GM18505 (cell line): ENCODE measurements at regions not wholly inside any gene's neighbourhood (a gene's known extent, or its start where the extent isn't known, plus 50 kb on each side); places are given as distances from the start of the nearest gene placed in this dataset.

Experiments used
- ATAC-seq: cut with Tn5 transposase; IDR thresholded peaks from one replicate; pipeline ENCODE4 v1.9.1; 2021; ENCODE audit not compliant: unreplicated experiment
- POLR2A ChIP-seq: IDR thresholded peaks from 4 replicates; pipeline ENCODE4 v1.6.1; 2011; ENCODE audit warnings: borderline replicate concordance; ENCODE audit not compliant: insufficient read depth, insufficient read length; ENCODE audit errors: extremely low read depth

- TF ChIP-seq POLR2A = no peak
- ATAC-seq = no peak
These were observed 867.8 kb upstream of the CELF2 start for GRCh38 chr10:10149899-10150298.

DNA sequence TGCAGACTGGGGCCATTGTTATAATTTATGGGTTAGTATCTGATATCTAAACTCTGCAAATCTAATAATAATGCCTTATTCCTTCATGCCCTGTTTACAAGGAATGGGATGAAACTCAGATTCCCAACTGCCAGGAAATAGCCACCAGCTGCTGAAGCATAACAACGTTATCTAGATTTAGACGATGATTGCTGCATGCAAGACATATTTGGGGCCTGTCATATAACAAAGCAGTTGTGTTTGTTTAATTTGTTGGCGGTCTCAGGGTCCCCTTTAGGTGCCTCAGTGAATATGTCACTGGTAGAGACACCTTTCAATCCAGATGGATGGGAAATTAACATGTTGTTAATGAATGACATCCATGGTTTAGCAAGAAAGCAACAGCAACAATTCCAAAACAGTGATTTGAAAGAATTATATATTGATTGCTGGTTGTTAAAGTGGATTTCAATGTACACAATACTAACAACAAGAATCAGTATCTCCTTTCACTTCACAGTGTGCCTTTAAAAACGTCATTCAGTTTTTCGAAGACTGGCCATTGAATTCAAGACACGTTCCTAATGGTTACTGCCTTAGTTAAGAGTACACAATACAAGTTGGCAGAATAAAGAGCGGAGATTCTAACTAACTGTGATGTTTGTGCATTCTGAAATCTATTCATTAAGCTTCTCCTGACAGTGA lies 860.6 kb upstream of the CELF2 start:
- TF ChIP-seq POLR2A = no peak
- ATAC-seq = no peak

DNA sequence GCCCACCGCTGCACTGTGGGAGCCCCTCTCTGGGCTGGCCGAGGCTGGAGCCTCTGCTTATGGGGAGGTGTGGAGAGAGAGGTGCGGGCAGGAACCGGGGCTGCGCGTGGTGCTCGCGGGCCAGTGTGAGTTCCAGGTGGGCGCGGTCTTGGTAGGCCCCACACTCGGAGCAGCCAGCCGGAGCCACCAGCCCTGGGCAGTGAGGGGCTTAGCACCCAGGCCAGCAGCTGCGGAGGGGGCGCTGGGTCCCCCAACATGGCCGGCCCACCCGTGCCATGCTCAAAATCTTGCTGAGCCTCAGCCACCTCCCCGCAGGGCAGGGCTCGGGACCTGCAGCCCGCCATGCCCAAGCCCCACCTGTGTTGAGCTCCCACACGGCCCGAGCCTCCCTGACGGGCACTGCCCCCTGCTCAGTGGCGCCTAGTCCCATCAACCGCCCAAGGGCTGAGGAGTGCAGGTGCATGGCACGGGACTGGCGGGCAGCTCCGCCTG lies 856.8 kb upstream of the CELF2 start:
- ATAC-seq = no peak
- TF ChIP-seq POLR2A = no peak

DNA sequence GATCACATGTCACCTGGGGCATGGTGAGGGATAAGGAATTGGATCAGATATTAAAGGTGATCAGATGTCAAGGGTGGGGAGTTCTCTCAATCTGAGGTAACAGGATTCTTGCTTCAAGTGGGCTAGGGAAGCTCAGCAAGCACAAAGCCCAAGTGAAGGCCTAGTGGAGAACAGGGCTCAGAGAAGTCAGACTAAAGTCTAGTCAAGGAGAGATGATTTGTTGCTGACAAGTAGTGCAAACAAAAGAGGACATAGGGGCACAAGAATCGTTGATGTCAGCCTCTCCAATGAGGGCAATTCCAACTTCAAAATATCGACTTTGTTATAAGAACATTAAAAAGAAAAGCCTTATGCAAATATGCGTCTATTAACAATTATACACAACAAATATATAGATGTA lies 852.8 kb upstream of the CELF2 start:
- no peak for ATAC-seq
- TF ChIP-seq POLR2A = no peak

- no peak for TF ChIP-seq POLR2A
- no peak for ATAC-seq
These were observed 852.3 kb upstream of the CELF2 start for GRCh38 chr10:10165415-10165814.

- ATAC-seq = no peak
- TF ChIP-seq POLR2A = no peak
These were observed 839.2 kb upstream of the CELF2 start for GRCh38 chr10:10178476-10178875.

GRCh38 chr10:10193848-10194247 lies 823.8 kb upstream of the CELF2 start:
- no peak for TF ChIP-seq POLR2A
- ATAC-seq = no peak

DNA sequence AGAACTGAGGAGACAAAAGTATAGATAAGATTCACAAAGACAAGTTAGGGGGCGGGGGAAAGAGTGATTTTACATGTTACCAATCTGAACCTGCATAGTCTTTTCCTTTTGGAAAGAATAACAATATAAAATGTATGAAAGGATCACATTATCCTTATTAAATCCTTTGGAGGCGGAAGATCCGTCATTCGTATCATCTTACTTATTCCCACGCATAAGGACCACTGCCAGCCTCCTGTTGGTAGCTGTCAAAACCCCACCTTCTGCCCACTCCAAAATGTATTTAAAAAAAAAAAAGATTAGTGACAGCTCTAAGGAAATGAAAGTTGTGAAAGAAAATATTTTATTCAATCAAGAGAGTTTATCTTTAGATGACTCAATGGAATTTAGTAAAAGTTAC lies 821.0 kb upstream of the CELF2 start:
- no peak for ATAC-seq
- no peak for TF ChIP-seq POLR2A

- no peak for ATAC-seq
- no peak for TF ChIP-seq POLR2A
These were observed 820.2 kb upstream of the CELF2 start for GRCh38 chr10:10197423-10197822.

DNA sequence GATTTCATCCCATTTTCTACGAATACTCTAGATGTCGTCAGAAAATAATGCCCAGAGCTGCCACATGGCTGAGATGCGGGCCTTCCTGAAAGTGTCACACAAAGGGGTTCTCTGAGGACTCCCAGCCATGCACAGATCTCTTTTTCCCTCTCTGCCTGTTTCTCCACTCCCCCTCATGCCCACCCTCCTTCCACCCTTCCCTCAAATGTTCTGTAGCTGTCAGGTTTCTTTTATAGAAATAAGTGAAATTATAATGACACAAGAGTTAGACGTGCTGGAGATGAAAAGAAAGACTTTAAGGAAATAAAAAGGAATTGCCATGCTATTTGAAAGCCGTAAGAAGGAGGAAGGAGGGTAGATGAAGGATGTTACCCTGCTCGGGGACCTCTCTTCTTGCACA lies 819.3 kb upstream of the CELF2 start:
- ATAC-seq = no peak
- no peak for TF ChIP-seq POLR2A

- no peak for ATAC-seq
- TF ChIP-seq POLR2A = no peak
These were observed 813.3 kb upstream of the CELF2 start for GRCh38 chr10:10204415-10204814.

GRCh38 chr10:10205906-10206305 lies 811.8 kb upstream of the CELF2 start:
- ATAC-seq = no peak
- TF ChIP-seq POLR2A = no peak

DNA sequence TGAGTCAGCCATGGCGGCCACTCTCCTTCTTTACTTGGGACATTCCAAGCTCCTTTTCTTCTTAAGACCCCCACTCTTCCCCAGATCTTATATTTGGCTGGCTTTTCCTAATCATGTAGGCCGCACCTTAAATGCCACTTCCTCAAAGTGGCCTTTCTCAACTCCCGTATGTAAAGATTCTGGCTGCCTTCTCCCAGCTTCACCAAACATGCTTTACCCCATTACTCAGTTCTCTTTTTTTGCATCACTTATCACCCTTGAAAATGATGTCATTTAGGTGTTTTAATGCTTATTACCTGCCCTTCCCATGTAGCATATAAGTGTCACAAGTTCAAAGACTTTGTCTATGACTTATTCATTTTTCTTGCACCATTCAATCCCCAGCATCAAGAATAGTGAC lies 810.1 kb upstream of the CELF2 start:
- TF ChIP-seq POLR2A = no peak
- no peak for ATAC-seq

DNA sequence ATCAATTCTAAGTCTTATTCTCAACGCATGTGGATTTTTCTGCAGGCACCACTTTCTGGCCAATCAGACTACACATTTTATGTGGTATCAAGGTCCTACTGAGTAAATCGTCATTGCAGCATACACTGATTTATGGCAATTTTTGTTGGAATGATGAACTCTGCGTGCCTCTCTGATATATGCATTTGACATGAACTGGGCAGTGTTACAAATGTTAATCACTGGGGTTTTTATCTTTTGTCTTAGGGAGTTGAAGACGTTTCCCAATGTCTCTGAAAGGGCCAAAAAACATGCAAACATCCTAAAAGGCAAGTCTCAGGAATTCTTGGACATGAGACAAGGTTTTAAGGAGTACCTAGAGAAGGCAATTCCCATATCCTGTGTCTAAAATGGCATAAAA lies 809.5 kb upstream of the CELF2 start:
- no peak for ATAC-seq
- TF ChIP-seq POLR2A = no peak

- ATAC-seq = peak; percentile 69
- TF ChIP-seq POLR2A = no peak
These were observed 808.5 kb upstream of the CELF2 start for GRCh38 chr10:10209167-10209566.
